Stimulated activated CD4-positive, alpha-beta T cell treated with anti-CD3 and anti-CD28 coated beads, Interleukin-15, amount 100 ng/mL, for 48 hours (primary cell): ENCODE measurements at regions not wholly inside any gene's neighbourhood (a gene's known extent, or its start where the extent isn't known, plus 50 kb on each side); places are given as distances from the start of the nearest gene placed in this dataset.
A peak's percentile ranks its signal among the peaks of the same experiment; 100 is the strongest.

Experiments
- DNase-seq, 2 donors: peaks; one replicate each; pipeline ENCODE4 v3.0.0-alpha.2; 2020; ENCODE audit warnings: low read depth in 2 of 2

DNA sequence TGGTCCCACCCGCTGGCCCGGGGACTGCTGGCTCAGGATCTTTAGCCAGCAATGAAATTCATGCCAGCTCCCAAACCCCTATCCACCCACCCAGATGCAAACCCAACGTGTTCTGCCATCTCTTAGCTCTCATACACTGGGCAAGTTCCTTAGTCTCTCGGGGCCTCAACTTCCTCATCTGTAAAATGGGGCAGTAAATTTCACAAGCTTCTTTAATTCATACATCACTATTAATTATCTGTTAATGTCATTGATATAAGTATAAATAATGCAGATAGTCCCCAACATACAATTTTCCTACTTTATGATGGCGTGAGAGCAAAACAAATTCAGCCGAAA, 398.7 kb downstream of the SOX9 start:
- no peak for DNase-seq

DNA sequence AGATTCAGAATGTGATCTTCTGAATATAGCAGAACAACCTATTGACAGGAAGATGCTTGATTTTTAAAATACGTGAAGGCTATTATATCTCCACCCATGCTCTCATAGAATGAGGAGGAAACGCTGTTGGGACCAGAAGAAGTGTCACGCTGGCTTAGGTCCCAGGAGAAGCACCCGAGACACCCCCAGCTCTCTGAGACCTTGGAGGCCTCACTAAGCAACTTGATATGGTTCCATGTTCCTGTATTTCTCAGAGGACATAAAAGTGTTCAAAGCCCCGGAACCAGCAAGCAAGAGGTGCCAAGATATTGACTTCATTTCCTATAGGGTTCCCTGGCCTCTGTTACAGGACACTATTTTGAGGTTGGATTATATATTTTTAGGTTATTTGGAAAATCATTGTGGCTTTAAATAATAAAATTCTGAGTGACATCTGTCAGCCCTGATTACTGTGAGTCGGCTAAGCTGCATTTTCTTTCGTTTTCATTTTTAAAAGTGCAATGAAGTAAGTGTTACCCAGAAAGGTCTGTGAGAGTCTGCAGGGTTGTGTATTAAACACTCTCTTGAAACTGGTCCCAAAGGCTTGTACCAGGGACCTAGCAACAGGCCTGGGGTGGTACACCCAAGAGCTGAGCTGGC, 400.0 kb downstream of the SOX9 start:
- no peak for DNase-seq

DNA sequence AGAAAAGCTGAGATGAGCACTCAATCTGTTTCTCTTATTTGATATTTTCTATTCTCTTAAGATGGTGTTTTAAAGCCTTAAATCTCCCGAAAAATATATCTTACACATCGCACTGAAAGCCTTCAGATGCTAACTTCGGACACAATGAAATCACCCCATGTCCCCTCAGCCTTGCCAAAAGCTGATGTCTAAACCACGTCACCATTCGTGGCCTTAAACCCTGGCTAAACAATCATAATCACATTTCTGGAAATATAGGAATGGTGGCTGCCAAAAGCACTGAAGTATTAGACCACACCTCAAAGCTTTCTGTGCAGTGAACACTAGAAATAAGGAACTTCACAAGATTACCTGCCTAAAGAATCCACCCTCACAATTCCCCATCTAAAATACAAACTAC, 402.7 kb downstream of the SOX9 start:
- no peak for DNase-seq

DNA sequence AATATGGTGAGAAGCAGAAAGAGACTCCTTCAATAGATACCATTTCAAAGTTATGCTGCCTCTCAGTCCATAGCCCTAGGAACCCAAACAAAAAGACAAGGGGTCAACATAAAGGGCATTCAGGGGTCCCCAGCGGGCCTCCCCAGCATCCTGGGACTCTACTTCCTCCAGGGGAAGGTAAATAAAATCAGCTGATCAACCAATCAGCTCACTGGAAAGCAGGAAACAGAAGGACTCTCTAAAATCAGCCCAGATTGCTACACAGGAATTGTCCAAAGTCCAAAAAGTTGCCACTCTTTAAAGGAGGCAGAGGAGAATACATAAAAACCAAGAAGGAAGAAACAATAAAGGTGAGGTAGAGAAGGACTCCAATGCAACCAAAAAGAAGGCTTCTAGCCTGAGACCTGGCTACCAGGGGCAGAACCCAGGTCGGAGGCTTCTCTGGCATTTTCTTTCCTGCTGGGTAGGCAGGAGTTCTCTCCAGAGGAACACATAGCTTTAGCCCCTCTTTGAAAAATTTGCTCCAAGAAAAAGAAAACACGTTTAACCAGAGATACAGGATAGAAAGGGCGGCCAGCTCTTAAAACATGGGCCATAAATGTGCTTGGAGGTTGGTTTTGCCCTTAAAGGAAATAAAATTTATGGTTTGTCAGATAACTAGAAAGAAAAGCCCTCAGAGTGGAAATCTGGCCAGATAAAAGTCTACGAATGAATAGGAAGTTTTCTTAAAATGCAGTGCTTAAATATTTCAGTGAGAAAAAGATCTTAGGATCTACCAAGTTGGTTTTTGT, 404.6 kb downstream of the SOX9 start:
- DNase-seq, result no peak

DNA sequence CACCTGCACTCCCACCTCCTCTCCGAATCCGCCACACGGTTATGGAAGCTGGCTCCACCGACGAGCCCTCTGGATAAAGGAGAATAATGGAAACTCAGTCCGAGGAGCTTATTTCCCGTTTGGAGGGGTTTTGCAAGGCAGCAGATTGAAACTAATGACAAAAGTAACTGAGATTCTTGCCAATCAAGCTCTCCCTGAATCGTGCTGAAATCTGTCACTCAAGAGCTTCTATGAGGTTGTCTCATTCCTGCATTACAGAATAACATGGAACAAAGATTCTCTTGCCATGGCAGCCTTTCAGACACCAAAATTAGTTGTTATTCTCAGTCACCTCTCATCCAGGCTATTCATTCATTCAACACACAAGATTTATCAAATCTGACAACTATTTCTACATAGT, 405.9 kb downstream of the SOX9 start:
- no peak for DNase-seq

DNA sequence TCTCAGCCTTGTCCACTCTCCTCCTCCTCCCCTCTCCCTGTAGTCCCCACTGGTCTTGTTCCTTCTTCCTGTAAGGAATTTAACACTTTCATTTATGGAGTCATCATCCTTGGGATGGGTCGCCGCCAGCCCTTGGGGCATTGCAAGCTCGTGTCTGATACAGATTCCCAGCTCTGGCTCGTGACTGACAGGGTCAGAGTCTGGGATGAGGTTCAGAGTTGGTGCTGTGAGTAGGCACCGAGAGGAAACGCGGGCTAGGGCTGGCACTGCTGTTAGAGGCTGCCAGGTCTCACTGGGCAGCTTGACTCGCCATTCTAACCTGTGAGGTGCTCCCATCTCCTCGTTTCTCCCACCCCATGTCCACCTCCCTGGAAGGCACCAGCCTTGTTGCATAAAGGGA, 407.0 kb downstream of the SOX9 start:
- DNase-seq, result no peak

DNA sequence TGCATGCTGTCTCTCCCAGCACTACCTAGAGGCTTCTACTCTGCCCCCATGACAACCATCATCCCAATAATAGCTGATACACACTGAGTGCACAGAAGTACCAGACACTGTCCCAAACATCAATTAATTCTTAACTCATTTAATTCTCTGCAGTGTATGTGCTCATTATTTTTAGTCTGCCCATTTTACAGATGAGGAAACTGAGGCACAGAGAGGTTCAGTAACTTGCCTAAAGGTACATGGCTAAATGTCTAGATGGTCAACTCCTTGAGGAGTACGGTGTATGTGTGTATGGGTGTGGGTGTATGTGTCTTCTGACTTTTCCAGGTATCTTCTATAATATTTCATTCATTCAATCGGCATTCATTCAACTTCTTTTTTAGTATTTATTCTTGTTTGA, 407.9 kb downstream of the SOX9 start:
- DNase-seq, result no peak

DNA sequence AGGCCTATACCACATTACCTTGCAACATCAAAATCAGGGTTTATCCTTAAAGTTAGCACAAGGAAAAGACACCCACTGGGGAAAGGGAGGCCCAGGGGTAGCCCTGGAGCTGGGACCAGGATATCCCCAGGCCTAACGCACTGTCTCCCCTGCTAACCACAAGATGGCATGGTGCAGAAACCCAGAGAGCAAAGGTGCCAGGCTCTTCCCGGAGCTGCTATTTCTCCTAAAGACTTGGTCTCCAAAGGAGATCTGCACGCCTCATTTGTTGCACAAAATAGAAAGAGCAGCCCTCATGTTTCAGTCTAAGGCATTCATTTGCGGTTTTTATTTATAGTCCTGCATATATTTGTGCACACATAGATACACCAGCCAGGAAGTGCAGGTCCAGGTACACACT, 408.6 kb downstream of the SOX9 start:
- DNase-seq, result no peak

DNA sequence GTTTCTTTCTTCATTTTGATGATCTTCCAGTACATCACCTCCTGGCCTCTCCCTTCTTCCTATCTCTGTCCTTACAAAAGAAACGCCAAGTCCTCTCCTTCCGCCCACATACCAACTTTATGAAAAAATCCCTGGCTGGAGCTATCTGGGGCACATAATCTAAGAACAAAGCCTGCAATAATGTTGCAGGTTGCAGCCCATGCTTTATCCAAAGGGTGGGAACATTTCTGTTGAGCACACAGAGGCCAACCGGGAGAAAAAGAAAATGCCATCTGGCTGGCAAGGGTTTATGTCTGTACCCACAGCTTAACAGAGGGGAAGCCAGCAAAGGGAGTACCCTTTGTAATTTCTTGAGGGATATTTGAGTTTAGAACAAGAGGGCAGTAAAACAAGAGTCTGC, 409.6 kb downstream of the SOX9 start:
- no peak for DNase-seq

DNA sequence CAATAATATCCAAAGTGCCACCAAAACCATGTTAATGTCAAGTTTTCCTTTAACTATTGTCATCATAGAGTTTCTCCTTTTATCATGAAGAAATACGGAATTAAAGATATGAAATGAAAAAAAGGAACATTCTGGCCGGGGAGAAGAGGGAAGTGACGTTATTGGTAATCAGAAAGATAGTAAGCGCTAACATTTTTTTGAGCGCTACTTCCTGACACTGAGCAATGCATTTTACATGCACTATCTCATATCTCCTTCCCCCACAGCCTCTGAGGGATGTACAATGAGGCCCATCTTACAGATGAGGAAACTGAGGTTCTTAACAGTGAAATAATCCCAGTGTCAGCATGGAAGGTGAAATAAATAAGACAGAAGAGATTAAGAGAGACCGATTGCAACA, 410.9 kb downstream of the SOX9 start:
- DNase-seq, result no peak

DNA sequence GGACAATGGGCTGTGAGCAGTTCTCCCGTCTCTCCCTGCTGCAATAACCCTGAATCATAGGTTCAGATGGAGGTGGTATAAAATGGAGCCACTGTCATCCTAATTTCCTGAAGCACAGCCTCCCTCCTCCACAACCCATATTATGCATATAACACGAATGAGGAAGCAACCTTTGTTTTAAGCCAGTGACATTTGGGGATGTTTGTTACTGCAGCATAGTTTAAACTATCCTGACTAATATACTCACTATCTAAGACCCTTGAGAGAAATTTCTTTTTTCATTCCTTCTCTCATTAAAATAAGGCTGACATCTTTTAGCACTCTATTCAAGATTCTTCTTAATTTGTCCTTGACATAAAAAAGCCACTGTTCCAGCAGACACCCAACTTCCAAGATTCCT, 413.4 kb downstream of the SOX9 start:
- no peak for DNase-seq

DNA sequence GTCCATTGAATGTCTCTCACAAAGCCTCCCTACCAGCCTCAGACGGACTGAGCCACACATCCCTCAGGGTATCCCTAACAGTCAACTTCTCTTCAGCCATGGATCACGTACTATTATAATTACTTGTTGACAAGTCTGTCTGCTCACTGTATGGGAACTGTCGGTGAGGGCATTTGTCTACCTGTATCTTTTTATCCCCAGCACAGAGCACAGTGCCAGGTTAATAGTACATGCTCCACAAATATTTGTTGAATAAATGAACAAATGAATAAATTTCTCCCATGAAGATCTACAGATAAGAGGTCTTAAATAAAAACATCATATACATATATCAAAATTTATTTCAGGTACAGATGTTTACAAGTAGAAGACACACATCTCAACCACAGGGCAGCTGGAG, 414.0 kb downstream of the SOX9 start:
- no peak for DNase-seq

DNA sequence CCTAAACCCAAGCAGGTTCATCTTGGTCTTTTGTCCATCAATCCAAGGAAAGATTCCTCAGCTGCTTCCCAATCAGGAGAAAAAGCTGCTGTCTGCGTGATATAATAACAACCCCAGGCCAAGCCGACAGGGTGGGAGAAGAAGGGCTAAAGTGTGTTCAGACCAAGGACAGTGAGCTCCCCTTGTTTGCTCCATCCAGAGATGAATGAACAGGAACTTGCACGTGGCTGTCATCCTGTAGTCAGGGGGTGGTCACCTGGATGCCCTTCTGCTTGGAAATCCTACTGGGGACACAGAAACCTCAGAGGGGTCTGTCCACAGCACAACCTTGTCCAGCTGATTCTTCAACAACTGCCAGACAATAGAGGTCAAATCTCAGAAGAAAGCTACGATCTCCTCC, 414.5 kb downstream of the SOX9 start:
- DNase-seq, result no peak

DNA sequence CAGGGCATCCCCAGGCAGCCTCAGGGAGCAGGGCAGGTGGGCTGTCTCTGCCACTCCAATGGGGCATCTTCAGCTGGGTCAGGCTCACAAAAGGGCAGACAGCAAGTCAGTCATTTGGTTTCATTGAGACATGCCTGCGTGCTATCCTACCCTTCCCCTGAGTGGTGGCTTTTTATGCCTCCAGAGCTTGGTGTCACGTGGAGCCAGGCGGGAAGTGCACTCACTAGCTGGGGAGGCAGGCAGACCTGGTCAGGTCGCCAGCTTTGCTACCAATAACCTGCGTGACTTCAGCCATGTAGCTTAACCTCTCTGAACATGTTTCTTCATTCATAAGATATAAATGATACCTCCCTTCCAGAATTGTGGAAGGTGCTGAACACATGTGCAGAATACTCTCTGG, 415.0 kb downstream of the SOX9 start:
- DNase-seq, result no peak

DNA sequence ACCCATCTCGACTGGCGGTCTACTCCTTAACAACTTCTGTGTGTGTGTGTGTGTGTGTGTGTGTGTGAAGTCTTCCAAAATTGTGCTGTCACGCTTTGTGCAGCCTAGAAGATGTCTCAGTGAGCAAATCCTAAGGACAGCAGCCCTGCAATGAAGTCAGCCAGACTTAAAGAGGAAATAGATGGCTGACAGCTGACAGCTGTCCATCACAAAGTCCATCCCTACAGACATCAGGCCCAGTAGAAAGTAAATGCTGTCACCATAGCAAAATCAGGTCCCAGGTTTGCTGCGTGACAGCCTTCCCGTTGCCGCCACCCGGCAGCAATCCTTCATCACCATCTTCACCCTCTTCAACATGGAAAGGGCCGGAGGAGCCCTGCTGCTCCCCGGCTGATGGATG, 416.0 kb downstream of the SOX9 start:
- no peak for DNase-seq

DNA sequence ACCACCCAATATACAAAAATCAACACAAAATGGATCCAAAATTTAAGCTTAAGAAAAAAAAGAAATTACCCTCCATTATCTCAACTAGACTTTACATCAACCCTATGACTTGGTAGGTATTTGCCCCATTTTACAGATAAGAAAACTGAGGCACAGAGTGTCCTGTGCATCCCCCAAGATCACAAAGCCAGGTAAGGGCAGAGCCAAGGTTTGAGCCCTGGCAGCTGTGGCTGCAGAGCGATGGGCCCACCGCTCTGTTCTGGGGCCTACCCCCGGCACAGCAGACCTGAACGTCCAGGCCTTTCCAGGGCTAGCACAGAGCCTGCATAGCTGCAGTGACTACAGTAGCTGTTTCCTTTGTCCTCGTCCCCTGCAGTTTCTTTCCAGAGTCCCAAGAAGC, 417.6 kb downstream of the SOX9 start:
- no peak for DNase-seq

DNA sequence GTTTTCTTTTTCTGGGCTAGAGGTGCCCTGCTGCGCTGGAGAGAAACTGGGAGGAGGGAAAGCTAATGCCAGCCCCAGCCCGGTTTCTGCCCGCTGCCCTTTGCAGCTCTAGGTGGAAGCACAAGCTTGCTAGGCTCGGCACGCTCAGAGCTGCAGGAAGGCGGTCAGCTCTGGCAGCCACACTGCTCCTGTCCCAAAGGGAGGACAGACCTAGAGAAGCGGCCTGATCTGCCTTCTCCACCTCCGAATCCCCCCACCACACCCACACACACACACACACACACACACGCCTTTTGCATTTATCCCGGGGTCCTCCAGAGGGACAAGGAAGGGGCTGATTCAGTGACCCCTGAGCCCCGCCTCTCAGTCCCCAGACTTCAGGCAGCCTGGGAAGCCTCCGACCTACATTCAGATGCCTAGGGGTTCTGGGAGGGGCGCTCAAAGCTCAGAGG, 418.1 kb downstream of the SOX9 start:
- DNase-seq, result no peak

DNA sequence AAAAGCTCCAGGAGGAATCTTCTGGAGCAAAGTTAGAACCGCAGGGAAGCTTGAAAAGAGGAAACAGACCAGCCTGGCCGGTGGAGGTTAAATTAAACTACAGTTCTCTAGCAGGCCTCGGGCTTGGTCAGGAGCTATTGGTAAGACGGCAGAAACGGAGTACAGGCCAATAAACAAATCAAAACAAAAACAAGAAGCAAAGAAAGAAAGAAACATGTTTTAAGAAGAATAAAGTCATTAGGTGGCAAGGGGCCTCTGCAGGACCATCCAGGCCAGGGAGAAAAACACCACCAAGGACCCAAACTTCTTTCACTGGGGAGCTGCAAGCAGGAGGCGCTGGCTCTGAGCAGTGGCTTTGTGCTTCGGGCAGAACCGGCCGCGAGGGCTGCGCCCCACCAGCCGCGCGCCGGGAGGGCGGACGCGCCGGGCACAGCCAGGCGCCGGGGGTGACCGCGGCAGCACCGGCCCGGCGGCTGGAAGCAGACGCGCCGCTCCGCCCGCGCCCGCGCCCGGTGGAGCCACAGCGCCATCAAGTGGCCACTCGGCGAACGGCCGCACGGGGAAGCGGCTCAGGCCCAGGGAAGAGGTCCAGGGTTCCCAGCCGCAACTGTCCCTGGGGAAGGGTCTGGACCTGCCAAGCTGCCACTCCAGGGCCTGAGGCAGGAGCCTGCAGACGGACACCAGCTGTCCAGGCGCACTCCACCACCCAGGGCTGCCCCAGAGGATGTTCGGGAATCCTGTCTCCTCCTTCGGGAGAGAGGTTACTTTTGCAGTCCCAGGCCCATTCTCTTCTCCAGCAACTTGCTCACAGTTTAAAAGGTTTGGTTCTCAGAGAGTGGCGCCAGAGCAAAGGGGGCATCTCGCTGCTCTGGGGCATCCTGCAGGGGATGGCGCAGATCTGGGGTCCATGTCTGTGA, 419.4 kb downstream of the SOX9 start:
- DNase-seq, result peak; percentile 10 to 52

DNA sequence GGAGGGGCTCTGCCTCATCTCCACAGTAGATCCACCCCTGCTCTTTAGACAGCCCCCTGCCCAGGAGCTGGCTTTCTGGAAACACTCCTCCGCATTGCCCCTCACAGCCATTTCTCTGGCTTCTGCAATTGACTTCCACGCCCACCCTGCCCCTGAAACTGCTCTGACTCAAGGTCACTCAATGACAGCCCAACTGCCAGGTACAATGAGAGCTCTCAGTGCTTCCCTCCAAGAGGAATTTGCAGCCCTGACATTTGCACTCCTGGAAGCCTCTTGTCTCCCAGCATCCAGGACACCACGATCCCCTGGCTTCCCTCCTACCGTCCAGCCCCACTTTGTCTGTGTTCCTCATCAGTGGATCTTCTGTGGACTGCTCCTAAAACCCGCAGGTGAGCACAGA, 421.5 kb downstream of the SOX9 start:
- DNase-seq, result no peak

DNA sequence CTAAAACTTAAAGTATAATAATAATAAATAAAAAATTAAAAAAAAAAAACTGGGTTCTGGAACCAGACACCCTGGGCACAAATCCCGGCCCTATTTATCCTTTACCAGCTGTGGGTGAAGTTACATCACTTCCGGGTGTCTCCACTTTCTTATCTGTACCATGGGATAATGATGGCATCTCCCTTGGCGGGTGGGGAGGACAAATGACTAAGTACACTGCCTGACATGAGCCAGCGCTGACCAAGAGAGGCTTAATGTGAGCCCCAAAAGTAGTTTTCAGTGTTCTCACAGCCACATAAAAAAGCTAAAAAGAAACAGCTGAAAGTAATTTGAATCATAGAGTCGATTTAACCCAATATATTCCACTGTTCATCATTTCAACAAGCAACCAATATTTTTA, 424.9 kb downstream of the SOX9 start:
- no peak for DNase-seq

DNA sequence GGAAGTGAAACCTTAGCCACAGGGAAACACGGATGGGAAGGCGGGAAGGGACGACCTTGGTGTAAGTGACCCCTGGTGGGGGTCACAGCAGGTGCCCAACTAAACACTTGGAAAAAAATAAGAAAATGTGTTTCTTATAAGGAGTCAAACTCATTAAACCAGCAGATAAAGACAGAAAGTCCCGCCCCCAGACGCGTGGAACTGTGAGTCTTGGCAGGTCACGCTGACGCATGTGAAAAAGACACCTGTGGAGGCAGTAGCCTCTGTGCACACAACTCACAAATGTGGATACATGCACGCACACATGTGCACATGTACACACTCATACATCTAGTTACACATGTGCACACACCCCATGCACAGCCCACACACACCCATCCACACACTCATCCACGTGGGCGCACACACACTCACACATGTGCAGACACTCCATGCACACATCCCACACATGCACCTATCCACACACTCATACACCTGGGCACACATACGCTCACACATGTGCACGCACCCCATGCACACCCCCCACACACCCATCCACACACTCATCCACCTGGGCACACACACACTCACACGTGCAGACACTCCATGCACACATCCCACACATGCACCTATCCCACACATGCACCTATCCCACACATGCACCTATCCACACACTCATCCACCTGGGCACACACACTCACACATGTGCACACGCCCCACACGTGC, 432.4 kb downstream of the SOX9 start:
- DNase-seq, result no peak

DNA sequence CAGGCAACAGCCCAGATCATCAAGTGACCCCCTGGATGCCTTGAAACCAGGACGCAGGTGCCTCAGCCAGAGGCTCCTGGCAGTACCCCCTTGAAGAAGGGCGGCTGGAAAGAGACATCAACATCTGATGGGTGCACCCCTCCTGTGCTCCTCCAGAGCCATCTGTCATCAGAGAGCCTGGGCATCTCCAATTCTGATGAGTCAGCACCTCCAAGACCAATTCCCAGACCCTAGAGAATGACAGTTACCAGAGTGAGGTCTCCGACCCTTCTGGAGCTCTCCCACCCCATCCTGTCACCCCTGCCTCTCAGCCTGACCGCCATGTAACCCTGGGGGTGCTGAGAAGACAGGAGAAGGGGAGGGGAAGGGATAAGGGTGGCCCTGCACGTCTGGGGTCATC, 433.7 kb downstream of the SOX9 start:
- no peak for DNase-seq
